ENCODE measurements at regions not wholly inside any gene's neighbourhood (a gene's known extent, or its start where the extent isn't known, plus 50 kb on each side); places are given as distances from the start of the nearest gene placed in this dataset.

- H3K27me3 Mint-ChIP-seq (ENCODE audit: insufficient read depth, low read depth, poor library complexity), result no peaks in the 10 kb centered on the region
- Histone ChIP-seq H3K9me2 (ENCODE audit: insufficient read depth) (no peaks in the 10 kb centered on the region), H3K36me3 (ENCODE audit: insufficient read depth) (no peaks in the 10 kb centered on the region), H2AFZ (no peak overlapping the region), H3F3A (replicated peaks; ENCODE audit: low read depth) (no peaks in the 10 kb centered on the region), H3K4me1 (ENCODE audit: insufficient read depth) (peaks cover 6% of the 10 kb centered on the region; the same call in 1 of the 2 replicates), H3K4me2 (no peak overlapping the region), H3K27me3 (ENCODE audit: insufficient read depth) (no peaks in the 10 kb centered on the region), H4K20me1 (replicated peaks; ENCODE audit: insufficient read depth) (no peaks in the 10 kb centered on the region), H3K79me2 (replicated peaks; ENCODE audit: insufficient read depth) (no peaks in the 10 kb centered on the region), H3K27ac (ENCODE audit: low read depth) (no peak overlapping the region), H3K4me3 (no peak overlapping the region)
- no peak for DNase-seq (ENCODE audit: low spot score)
- ATAC-seq, result no peak
- H3K27ac Mint-ChIP-seq, result no peak overlapping the region
- peaks cover 9% of the 10 kb centered on the region; the same call in 2 of the 3 replicates for H3K4me1 Mint-ChIP-seq
- H3K36me3 Mint-ChIP-seq (ENCODE audit: low read depth), result no peaks in the 10 kb centered on the region
- TF ChIP-seq ZNF114 (CRISPR knock-in tag; IDR thresholded peaks at IDR 0.05), result no peak
- no peak for TF ChIP-seq JUNB (IDR thresholded peaks at IDR 0.05; ENCODE audit: unreplicated experiment)
- TF ChIP-seq EZH2phosphoT487 (IDR thresholded peaks at IDR 0.05; ENCODE audit: unreplicated experiment), result no peak
- TF ChIP-seq EZH2 (IDR thresholded peaks at IDR 0.05; ENCODE audit: low read depth, unreplicated experiment), result no peak
- TF ChIP-seq ZNF331 (CRISPR knock-in tag; IDR thresholded peaks at IDR 0.05; ENCODE audit: low read depth), result no peak
- no peak for TF ChIP-seq CTCF (conservative IDR thresholded peaks at IDR 0.05; ENCODE audit: low read depth in 2 of 2)
- TF ChIP-seq REST (IDR thresholded peaks at IDR 0.05; ENCODE audit: unreplicated experiment), result no peak
- TF ChIP-seq CREB1 (CRISPR knock-in tag; IDR thresholded peaks at IDR 0.05; ENCODE audit: low read depth), result no peak
- TF ChIP-seq ZNF462 (CRISPR knock-in tag; IDR thresholded peaks at IDR 0.05), result no peak
- no peak for TF ChIP-seq STAT1 (IDR thresholded peaks at IDR 0.05; ENCODE audit: unreplicated experiment)
- TF ChIP-seq NANOG (IDR thresholded peaks at IDR 0.05; ENCODE audit: borderline replicate concordance), result no peak
- no peak for TF ChIP-seq POLR2AphosphoS5 (IDR thresholded peaks at IDR 0.05; ENCODE audit: low read depth)
- TF ChIP-seq ETS1 (IDR thresholded peaks at IDR 0.05), result no peak
- no peaks in the 10 kb centered on the region for H3K9me3 Mint-ChIP-seq
- no peak overlapping the region for H3K4me3 Mint-ChIP-seq
These were observed 278.2 kb downstream of the RAB38 start for GRCh38 chr11:87897071-87897470.

Data from GM23338 (cell line).